ENCODE measurements at regions not wholly inside any gene's neighbourhood (a gene's known extent, or its start where the extent isn't known, plus 50 kb on each side); places are given as distances from the start of the nearest gene placed in this dataset.

DNA sequence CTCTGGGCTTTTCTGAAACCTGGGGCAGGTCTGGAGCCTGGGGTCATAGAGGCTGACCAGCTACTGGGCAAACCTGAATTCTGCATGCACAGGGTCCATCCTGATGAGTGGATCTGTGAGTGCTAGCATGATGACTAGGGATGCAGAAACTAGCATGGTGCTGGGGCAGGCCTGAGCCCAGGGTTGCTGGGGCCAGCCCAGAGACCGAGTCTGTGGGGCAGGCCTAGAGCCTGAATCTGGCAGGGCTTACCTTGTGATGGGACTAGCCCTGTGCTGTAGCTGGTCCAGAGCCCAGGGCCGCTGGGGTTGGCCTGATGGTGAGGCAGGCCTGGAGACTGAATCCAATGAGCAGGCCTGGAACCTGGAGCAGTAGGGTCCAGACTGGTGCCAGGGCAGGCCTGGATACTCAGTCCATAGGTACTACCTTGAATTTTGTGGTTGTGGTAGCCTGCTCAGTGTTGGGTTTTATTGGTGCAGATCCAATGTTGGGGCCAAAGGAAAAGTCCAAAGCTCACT, 313.5 kb downstream of the TLR4 start:
- no peak for TF ChIP-seq CTCF (IDR thresholded peaks at IDR 0.05)
- no peak for TF ChIP-seq POLR2AphosphoS5 (IDR thresholded peaks at IDR 0.05; ENCODE audit: low read depth, low read length)

Measured in Panc1 (cell line).